Thyroid gland (tissue), 4 donors: ENCODE measurements at regions not wholly inside any gene's neighbourhood (a gene's known extent, or its start where the extent isn't known, plus 50 kb on each side); places are given as distances from the start of the nearest gene placed in this dataset.

ENCODE experiments used
- POLR2A ChIP-seq, 2 donors: fragments of 450-650 bp; IDR thresholded peaks; one replicate each; pipeline ENCODE4 v1.6.1; 2017; ENCODE audit warnings: antibody characterized with exemption in 2 of 2, mild to moderate bottlenecking in 2 of 2, moderate library complexity in 1 of 2
- TF ChIP-seq, protein P1 (sequence below), 6 experiments: fragments of 200-600 bp in 3 of 6; fragments of 450-650 bp in 3 of 6; sonication (generic) in 3 of 6; IDR thresholded peaks; one replicate each; pipeline ENCODE4 v1.5.1; 2016 to 2019; ENCODE audit warnings: antibody characterized with exemption in 6 of 6, mild to moderate bottlenecking in 2 of 6, inconsistent platforms in 1 of 6, moderate library complexity in 1 of 6

DNA sequence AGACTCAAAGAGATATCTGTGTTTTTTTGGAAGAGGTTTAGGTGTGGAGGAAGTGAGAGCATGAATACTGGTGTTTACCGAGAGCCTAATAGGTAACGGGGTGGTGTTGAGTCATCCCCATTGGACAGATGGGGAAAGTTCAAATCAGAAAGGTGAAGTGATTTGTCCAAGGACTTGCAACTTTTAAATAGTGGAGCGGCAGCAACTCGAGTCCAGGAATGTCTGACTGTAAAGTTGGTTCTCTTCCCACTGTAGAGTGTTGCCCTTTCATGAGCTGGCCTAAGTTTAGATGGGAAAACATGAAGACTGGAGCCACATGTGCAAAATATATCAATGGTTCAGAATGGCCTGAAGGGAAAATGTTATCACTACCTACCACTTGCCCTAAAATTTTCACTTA is 125.7 kb downstream of the LYPLAL1 start:
- no peak for TF ChIP-seq POLR2A (IDR thresholded peaks at IDR 0.05)
- TF ChIP-seq, protein P1, sequence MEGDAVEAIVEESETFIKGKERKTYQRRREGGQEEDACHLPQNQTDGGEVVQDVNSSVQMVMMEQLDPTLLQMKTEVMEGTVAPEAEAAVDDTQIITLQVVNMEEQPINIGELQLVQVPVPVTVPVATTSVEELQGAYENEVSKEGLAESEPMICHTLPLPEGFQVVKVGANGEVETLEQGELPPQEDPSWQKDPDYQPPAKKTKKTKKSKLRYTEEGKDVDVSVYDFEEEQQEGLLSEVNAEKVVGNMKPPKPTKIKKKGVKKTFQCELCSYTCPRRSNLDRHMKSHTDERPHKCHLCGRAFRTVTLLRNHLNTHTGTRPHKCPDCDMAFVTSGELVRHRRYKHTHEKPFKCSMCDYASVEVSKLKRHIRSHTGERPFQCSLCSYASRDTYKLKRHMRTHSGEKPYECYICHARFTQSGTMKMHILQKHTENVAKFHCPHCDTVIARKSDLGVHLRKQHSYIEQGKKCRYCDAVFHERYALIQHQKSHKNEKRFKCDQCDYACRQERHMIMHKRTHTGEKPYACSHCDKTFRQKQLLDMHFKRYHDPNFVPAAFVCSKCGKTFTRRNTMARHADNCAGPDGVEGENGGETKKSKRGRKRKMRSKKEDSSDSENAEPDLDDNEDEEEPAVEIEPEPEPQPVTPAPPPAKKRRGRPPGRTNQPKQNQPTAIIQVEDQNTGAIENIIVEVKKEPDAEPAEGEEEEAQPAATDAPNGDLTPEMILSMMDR (IDR thresholded peaks at IDR 0.05), result no peak
